ENCODE measurements at regions not wholly inside any gene's neighbourhood (a gene's known extent, or its start where the extent isn't known, plus 50 kb on each side); places are given as distances from the start of the nearest gene placed in this dataset.

DNA sequence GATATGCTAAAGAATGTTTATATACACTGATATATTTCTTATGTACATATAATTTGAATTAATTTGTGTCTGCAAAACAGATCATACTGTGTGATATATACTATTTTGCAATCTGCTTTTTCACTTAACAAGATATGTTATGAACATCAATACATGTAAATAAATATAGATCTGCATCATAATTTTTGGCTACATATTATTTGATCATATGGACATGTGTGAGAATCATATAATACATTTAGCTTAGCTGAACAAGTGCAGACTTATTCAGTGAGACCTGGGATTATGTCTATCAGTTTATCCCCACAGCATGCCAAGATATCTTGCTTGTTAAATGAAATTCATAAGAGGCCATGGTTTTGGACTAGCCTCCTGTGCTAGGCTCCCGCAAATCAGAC lies 474.3 kb downstream of the ARHGEF28 start:
- no peak for ATAC-seq (replicated peaks in 6 of 8)
- 88 to 100% (median 94%) methylated on average over 1 of the region's 1 CpG; no CpG with 5 or more reads in 6 of the 10 experiments for WGBS, 10 experiments
- in situ Hi-C loops (cut with MboI; ENCODE audit: low pct_unique_long_range_greater_than_20kb in 2 of 9, low sequenced_read_pairs in 9 of 9, unreplicated experiment in 9 of 9): no loop called here
- H3K4me1 ChIP-seq (replicated peaks in 1 of 2): peaks cover 0 to 2% of the 10 kb centered on the region in 2 donors
- no peak overlapping the region for H3K27ac ChIP-seq
- H3K4me3 ChIP-seq: no peak overlapping the region

DNA sequence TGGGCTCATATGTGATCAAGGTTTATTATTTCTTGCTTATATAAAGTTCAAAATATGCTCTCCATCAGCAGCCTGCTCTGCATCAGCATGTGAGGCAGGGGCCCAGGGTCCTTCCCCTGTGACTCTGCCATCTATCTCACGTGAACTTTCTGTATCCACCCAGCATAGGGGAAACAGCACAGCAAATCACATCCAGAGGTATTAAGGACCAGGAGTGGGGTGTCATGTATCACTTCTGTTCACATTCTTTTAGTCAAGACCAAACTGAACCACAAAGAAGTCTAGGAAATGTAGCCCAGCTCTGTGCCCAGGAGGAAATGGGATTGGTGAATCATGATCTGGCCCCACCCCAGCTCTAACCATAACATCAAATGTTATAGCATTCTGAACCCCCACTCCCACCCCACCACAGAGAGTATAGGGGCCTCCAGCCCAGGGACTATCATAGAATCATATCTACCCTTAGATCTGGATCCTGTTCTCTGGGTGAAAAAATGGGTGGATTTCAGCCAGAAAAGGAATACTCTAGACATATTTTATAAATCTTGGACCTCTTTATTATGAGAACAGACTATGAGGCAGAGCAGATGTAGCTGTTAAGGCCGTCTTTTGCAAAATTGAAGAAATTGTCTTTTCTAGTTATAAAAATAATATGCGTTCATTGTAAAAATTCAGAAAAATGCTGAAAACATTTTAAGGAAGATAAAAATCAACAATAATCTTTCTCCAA lies 473.7 kb downstream of the ARHGEF28 start:
- H3K4me3 ChIP-seq: no peak overlapping the region
- in situ Hi-C loops (cut with MboI; ENCODE audit: low pct_unique_long_range_greater_than_20kb in 2 of 9, low sequenced_read_pairs in 9 of 9, unreplicated experiment in 9 of 9): no loop called here
- 50 to 100% (median 87%) methylated on average over 1 to 3 of the region's 3 CpGs; no CpG with 5 or more reads in 1 of the 10 experiments for WGBS, 10 experiments
- H3K4me1 ChIP-seq (replicated peaks in 1 of 2): peaks cover 0 to 2% of the 10 kb centered on the region in 2 donors
- ATAC-seq (replicated peaks in 6 of 8): no peak
- no peak overlapping the region for H3K27ac ChIP-seq

DNA sequence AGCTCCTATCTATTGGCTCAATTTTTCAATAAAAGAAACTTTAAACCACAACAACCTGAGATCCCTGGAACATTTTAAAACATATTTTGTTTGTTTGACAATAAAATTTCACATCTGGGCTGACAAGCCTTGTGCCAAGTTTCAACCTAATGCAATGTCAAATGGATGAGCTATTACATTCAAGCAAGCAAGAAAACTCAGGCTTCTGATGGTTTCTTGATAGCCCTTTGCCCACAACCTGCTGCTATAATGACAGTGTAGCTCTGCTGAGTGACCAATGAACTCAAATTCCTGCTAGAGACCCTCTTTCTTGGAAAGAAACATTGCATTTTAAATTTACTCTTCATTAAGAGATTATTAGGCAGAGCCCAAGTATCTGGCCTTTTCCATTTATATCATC lies 472.9 kb downstream of the ARHGEF28 start:
- no peaks in the 10 kb centered on the region for H3K4me1 ChIP-seq (replicated peaks in 1 of 2)
- H3K27ac ChIP-seq: no peak overlapping the region
- no peak for ATAC-seq (replicated peaks in 6 of 8)
- in situ Hi-C loops (cut with MboI; ENCODE audit: low pct_unique_long_range_greater_than_20kb in 2 of 9, low sequenced_read_pairs in 9 of 9, unreplicated experiment in 9 of 9): no loop called here
- no peak overlapping the region for H3K4me3 ChIP-seq

DNA sequence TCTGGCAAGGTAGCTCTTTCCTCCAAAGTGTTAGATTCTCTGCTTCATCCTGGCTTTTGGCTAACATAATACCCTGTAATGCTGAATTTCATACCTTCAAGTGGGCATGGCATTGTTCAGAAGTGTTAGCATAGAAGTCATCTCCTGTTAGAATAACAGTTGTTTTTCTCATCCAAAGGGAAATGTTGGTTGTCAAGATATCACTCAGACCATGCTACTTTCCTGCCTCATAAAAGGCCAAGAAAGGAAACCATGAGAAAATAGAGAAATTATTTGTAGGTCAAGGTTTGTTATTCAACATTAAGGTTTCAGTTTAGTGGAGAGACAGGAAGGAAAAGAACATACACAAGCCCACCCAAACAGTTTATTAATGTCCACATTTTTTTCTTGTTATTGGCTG lies 472.5 kb downstream of the ARHGEF28 start:
- H3K4me1 ChIP-seq (replicated peaks in 1 of 2): no peaks in the 10 kb centered on the region
- no peak for ATAC-seq (replicated peaks in 6 of 8)
- H3K4me3 ChIP-seq: no peak overlapping the region
- in situ Hi-C loops (cut with MboI; ENCODE audit: low pct_unique_long_range_greater_than_20kb in 2 of 9, low sequenced_read_pairs in 9 of 9, unreplicated experiment in 9 of 9): no loop called here
- H3K27ac ChIP-seq: no peak overlapping the region

DNA sequence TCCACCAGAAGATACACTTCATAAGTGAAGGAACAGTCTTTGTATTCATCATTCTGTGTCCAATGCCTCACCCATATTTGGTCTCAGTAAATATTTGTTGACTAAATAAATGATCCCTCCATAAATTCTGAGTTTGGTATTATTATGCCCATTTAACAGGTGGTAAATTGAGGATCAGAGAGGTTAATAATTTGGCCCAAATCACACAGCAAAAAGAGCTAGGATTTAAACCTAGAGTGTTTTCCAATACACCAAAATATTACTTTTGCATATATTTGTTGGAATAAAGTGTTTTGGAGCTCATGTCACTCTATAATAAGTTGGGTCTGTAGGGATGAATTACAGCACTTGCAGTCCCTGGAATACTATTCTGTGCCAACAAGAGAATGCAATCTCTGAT lies 470.3 kb downstream of the ARHGEF28 start:
- H3K4me1 ChIP-seq (replicated peaks in 1 of 2): no peaks in the 10 kb centered on the region
- in situ Hi-C loops (cut with MboI; ENCODE audit: low pct_unique_long_range_greater_than_20kb in 2 of 9, low sequenced_read_pairs in 9 of 9, unreplicated experiment in 9 of 9): no loop called here
- ATAC-seq (replicated peaks in 6 of 8): no peak
- H3K4me3 ChIP-seq: no peak overlapping the region
- no peak overlapping the region for H3K27ac ChIP-seq

DNA sequence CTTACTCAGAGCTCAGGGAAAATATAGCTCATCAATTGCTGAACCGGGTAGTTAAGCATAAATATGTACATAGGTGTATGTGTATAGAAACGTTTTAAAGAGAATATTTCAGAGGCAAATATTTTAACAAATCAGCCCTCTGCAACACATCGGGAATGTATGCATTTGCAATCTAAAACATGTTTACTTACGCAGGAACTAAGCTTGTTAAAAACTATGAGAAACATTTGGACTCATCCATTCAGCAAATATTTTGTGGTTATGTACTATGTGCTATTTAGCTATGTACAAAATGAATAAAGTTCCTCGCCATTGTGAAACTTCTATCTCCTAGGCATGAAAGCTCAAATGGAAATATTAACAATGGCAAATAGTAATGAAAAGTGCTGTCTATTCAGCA lies 469.9 kb downstream of the ARHGEF28 start:
- no peaks in the 10 kb centered on the region for H3K4me1 ChIP-seq (replicated peaks in 1 of 2)
- in situ Hi-C loops (cut with MboI; ENCODE audit: low pct_unique_long_range_greater_than_20kb in 2 of 9, low sequenced_read_pairs in 9 of 9, unreplicated experiment in 9 of 9): no loop called here
- 13 to 90% (median 78%) methylated on average over 1 to 5 of the region's 5 CpGs; no CpG with 5 or more reads in 1 of the 10 experiments for WGBS, 10 experiments
- no peak overlapping the region for H3K4me3 ChIP-seq
- no peak overlapping the region for H3K27ac ChIP-seq
- peak in 1 of 8 experiments; percentile 95 for ATAC-seq (replicated peaks in 6 of 8)

DNA sequence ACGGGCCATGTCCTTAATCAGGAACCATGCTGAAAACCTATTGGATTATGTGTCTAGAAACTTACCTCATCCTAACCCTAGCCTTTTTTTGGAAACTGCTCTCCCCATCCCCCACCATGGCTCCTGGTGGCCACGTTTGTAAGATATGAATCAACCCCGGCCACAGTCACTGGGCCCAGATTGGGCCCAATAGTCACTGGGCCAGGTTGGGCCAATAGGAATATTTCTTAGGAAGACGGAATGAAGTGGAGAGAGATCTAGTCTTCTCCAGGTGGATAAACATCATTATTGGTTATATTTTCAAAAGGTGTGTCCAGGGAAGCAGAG lies 468.7 kb downstream of the ARHGEF28 start:
- in situ Hi-C loops (cut with MboI; ENCODE audit: low pct_unique_long_range_greater_than_20kb in 2 of 9, low sequenced_read_pairs in 9 of 9, unreplicated experiment in 9 of 9): no loop called here
- no peak for ATAC-seq (replicated peaks in 6 of 8)
- 80 to 100% (median 92%) methylated on average over 1 to 4 of the region's 4 CpGs; no CpG with 5 or more reads in 6 of the 10 experiments for WGBS, 10 experiments

DNA sequence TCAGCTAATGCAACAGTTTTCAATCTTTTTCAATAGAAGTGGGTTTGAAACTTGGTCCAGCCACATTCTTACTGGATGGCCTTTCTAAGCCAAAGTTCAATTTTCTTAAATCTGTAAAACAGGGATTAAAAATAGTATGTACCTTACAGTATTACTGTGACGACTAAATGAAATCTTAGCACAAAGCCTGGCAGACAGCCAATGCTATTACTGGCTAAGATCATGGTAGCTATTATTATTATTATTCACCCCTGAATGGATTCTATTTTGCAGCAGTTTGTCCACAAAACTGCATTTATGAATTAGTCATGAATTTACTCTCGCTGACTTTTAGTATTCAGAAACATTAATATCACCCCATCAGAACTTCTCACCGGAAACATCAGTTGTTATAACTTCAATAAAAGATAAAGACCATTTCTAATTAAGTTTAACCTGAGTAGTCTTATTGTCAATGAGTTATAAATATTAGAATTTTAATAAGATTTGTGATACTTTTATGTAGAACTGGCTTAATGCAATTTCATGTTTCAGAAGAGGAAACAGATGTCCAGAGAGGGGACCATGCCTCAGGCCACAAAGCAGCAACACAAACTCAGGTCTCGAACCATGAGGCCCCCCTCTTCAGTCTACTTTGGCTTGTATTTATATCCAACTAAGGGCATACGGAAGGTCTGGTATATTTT lies 468.2 kb downstream of the ARHGEF28 start:
- in situ Hi-C loops (cut with MboI; ENCODE audit: low pct_unique_long_range_greater_than_20kb in 2 of 9, low sequenced_read_pairs in 9 of 9, unreplicated experiment in 9 of 9): no loop called here

More for the DNA sequence above, 468.7 kb downstream of the ARHGEF28 start:
- H3K4me3 ChIP-seq: no peak overlapping the region
- no peak overlapping the region for H3K27ac ChIP-seq
- H3K4me1 ChIP-seq (replicated peaks in 1 of 2): no peaks in the 10 kb centered on the region

DNA sequence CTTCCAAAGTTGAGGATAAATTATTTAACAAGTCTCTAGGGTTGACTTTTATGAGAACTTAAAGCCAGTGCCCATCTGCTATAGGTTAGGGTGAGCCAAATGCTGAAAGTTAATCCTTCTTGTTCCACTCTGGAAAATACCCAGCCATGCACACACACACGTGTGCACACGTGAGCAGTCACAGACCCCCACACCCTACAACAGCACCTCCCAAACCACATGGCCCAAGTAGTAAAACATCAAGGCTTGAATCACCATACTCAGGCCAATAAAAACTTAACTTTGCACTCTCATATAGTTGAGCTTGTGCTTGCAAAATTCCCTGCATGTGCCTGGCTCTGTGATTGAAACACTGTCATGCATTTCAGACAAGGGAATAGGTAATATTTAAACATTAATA lies 467.6 kb downstream of the ARHGEF28 start:
- no peaks in the 10 kb centered on the region for H3K4me1 ChIP-seq (replicated peaks in 1 of 2)
- in situ Hi-C loops (cut with MboI; ENCODE audit: low pct_unique_long_range_greater_than_20kb in 2 of 9, low sequenced_read_pairs in 9 of 9, unreplicated experiment in 9 of 9): no loop called here
- H3K27ac ChIP-seq: no peak overlapping the region
- ATAC-seq (replicated peaks in 6 of 8): peak in 2 of 8 experiments; percentile 44 to 65
- WGBS, 10 experiments: 11 to 65% (median 60%) methylated on average over 1 to 2 of the region's 2 CpGs; no CpG with 5 or more reads in 6 of the 10 experiments
- H3K4me3 ChIP-seq: no peak overlapping the region

More for the DNA sequence above, 468.2 kb downstream of the ARHGEF28 start:
- no peaks in the 10 kb centered on the region for H3K4me1 ChIP-seq (replicated peaks in 1 of 2)
- ATAC-seq (replicated peaks in 6 of 8): no peak
- H3K4me3 ChIP-seq: no peak overlapping the region
- H3K27ac ChIP-seq: no peak overlapping the region
- 37 to 95% (median 90%) methylated on average over 2 to 5 of the region's 5 CpGs; no CpG with 5 or more reads in 1 of the 10 experiments for WGBS, 10 experiments

DNA sequence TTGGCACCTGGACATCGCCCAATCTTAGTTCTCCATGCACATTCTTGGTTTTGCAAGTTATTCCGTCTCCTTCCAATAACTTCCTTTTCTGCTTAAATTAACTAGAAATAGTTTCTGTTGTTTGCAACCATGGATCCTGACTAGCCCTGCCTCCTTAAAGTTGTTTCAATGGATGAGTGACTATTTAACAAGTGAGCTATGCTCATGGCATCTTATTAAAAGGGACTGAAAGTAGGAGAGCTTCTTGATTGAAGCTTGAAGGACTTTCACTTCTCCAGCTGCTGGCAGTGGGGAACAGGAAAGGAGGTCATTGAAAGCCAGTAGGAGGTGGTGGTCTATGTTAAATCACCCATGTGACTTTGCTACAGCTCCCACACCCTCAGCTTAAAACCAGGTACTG lies 466.8 kb downstream of the ARHGEF28 start:
- no peak overlapping the region for H3K27ac ChIP-seq

DNA sequence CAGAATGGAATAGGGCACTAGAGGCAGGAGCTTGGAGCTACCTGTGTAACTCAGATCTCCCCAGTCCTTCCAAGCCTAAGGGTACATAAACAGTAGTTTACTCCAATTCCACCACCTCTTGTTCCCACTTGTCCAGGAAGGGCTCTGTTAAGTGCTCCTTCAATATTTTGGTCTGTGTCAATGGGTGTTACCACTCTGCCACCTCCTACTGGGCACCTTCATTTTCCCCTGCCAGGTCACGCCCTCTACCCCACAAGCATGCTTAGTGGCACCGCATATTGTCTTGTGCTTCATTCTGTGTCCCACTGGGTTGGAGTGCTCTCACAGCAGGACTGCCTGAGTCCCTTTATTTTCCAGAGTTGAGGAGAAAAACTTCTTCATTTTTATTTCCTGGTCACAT lies 459.8 kb downstream of the ARHGEF28 start:
- no peak for ATAC-seq (replicated peaks in 6 of 8)
- in situ Hi-C loops (cut with MboI; ENCODE audit: low pct_unique_long_range_greater_than_20kb in 2 of 9, low sequenced_read_pairs in 9 of 9, unreplicated experiment in 9 of 9): no loop called here
- 83 to 100% (median 96%) methylated on average over 1 to 2 of the region's 2 CpGs; no CpG with 5 or more reads in 6 of the 10 experiments for WGBS, 10 experiments
- H3K27ac ChIP-seq: no peak overlapping the region
- H3K4me3 ChIP-seq: no peak overlapping the region
- H3K4me1 ChIP-seq (replicated peaks in 1 of 2): peaks cover 10 to 14% of the 10 kb centered on the region in 2 donors

More for the DNA sequence above, 466.8 kb downstream of the ARHGEF28 start:
- no peaks in the 10 kb centered on the region for H3K4me1 ChIP-seq (replicated peaks in 1 of 2)
- in situ Hi-C loops (cut with MboI; ENCODE audit: low pct_unique_long_range_greater_than_20kb in 2 of 9, low sequenced_read_pairs in 9 of 9, unreplicated experiment in 9 of 9): no loop called here
- no peak overlapping the region for H3K4me3 ChIP-seq
- ATAC-seq (replicated peaks in 6 of 8): no peak
- 86 to 100% (median 93%) methylated on average over 1 to 2 of the region's 2 CpGs; no CpG with 5 or more reads in 2 of the 10 experiments for WGBS, 10 experiments

DNA sequence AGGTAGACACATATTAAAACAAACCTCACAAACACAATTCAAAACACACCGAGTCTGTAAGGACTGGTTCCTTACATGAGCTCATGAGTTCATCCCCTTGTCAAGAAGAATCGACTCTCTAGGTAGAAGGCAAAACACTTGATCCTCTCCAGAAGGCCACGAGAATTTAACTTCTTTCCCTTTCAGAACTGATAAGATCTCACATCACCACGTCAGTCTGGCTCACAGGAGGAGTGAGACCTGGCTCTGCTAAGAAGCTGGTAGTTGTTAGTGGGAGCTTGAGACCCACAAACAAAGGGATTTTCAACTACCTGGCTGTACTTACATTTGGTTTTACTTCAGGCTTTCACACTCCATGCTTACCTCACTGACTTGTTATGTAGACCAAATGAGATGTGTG lies 459.2 kb downstream of the ARHGEF28 start:
- Histone ChIP-seq H3K27ac (no peak overlapping the region), H3K4me3 (no peak overlapping the region), H3K4me1 (replicated peaks in 1 of 2) (peaks cover 10 to 14% of the 10 kb centered on the region in 2 donors)
- in situ Hi-C loops (cut with MboI; ENCODE audit: low pct_unique_long_range_greater_than_20kb in 2 of 9, low sequenced_read_pairs in 9 of 9, unreplicated experiment in 9 of 9): no loop called here
- 43 to 94% (median 76%) methylated on average over 2 to 4 of the region's 4 CpGs; no CpG with 5 or more reads in 2 of the 10 experiments for WGBS, 10 experiments
- ATAC-seq (replicated peaks in 6 of 8): no peak

DNA sequence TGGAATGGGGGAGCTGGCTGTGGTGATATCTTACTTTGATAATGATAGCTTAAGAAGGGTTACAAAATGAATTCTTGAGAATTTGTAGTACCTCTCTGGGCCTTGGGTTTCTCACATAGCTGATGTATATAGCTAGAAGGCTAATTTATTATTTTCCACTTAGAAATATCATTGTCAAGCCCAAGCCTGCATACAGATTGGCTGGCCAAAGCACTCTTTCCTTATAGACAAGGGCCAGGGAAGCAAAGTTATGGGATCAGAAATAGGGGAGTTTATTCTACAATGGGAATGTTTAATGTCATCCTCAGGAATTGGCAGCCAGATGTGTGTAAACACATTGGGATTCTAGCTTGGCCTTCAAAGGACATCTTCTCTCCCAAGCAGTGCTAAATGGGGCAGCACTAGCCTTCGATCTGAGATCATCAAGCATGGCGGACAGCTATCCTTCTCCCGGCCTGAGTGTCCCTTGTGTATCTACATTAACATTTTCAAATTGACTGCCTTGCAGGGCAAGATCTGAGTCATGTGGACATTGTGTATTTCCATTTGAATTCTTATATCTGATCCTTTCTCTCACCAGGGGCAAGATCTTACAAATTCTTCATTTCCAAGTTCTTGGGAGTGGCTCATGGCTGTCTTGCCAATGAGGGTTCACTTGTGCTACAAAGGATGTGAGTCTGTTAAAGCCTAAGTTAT lies 457.2 kb downstream of the ARHGEF28 start:
- WGBS, 10 experiments: 0 to 90% (median 63%) methylated on average over 1 to 3 of the region's 3 CpGs; no CpG with 5 or more reads in 2 of the 10 experiments
- peak in 5 of 8 experiments; percentile 27 to 99 (median 46) for ATAC-seq (replicated peaks in 6 of 8)
- no peak overlapping the region for H3K4me3 ChIP-seq
- in situ Hi-C loops (cut with MboI; ENCODE audit: low pct_unique_long_range_greater_than_20kb in 2 of 9, low sequenced_read_pairs in 9 of 9, unreplicated experiment in 9 of 9): no loop called here
- peaks cover 10 to 14% of the 10 kb centered on the region in 2 donors for H3K4me1 ChIP-seq (replicated peaks in 1 of 2)
- H3K27ac ChIP-seq: no peak overlapping the region
